Parathyroid adenoma (tissue), 2 donors: ENCODE measurements at regions not wholly inside any gene's neighbourhood (a gene's known extent, or its start where the extent isn't known, plus 50 kb on each side); places are given as distances from the start of the nearest gene placed in this dataset.
A peak's percentile ranks its signal among the peaks of the same experiment; 100 is the strongest.

ENCODE experiments used
- H2AFZ ChIP-seq: fragments of 300-600 bp; sonication (generic); one replicate; pipeline ENCODE4 v1.7.0; 2017; ENCODE audit warnings: antibody characterized with exemption, mild to moderate bottlenecking
- H3K27ac ChIP-seq: fragments of 300-600 bp; sonication (generic); one replicate; pipeline ENCODE4 v1.7.0; 2017
- H3K27me3 ChIP-seq: fragments of 300-600 bp; sonication (generic); one replicate; pipeline ENCODE4 v1.7.0; 2017; ENCODE audit warnings: low read length; ENCODE audit not compliant: control insufficient read depth, insufficient read depth
- H3K36me3 ChIP-seq: fragments of 300-600 bp; sonication (generic); one replicate; pipeline ENCODE4 v1.7.0; 2017; ENCODE audit warnings: low read length; ENCODE audit not compliant: control insufficient read depth, insufficient read depth
- H3K4me1 ChIP-seq: fragments of 300-600 bp; sonication (generic); one replicate; pipeline ENCODE4 v1.7.0; 2017; ENCODE audit warnings: control low read depth
- H3K4me2 ChIP-seq: fragments of 300-600 bp; sonication (generic); one replicate; pipeline ENCODE4 v1.7.0; 2017; ENCODE audit warnings: low read length
- H3K4me3 ChIP-seq: fragments of 300-600 bp; sonication (generic); one replicate; pipeline ENCODE4 v1.7.0; 2017; ENCODE audit warnings: low read depth, low read length
- H3K79me2 ChIP-seq: fragments of 300-600 bp; sonication (generic); one replicate; pipeline ENCODE4 v1.7.0; 2017; ENCODE audit warnings: control low read depth
- H3K9ac ChIP-seq: fragments of 300-600 bp; sonication (generic); one replicate; pipeline ENCODE4 v1.7.0; 2017; ENCODE audit warnings: mild to moderate bottlenecking
- H3K9me3 ChIP-seq: fragments of 300-600 bp; sonication (generic); one replicate; pipeline ENCODE4 v1.7.0; 2017; ENCODE audit warnings: low read length; ENCODE audit not compliant: control insufficient read depth
- CTCF ChIP-seq: fragments of 300-600 bp; sonication (generic); IDR thresholded peaks from one replicate; pipeline ENCODE4 v1.7.0; 2017; ENCODE audit warnings: antibody characterized with exemption, mild to moderate bottlenecking
- donor health status: primary hyperparathyroidism.

GRCh38 chr2:164066095-164066494, 330.3 kb upstream of the FIGN start:
- Histone ChIP-seq H2AFZ (no peak overlapping the region), H3K4me3 (no peak overlapping the region), H3K27me3 (no peaks in the 10 kb centered on the region), H3K79me2 (no peaks in the 10 kb centered on the region), H3K9me3 (no peaks in the 10 kb centered on the region), H3K9ac (no peak overlapping the region), H3K27ac (no peak overlapping the region), H3K36me3 (no peaks in the 10 kb centered on the region), H3K4me2 (no peak overlapping the region), H3K4me1 (no peaks in the 10 kb centered on the region)
- no peak for TF ChIP-seq CTCF

GRCh38 chr2:164065038-164065437, 329.2 kb upstream of the FIGN start:
- Histone ChIP-seq H3K79me2 (no peaks in the 10 kb centered on the region), H3K27ac (no peak overlapping the region), H3K4me2 (no peak overlapping the region), H3K4me1 (no peaks in the 10 kb centered on the region), H3K9me3 (no peaks in the 10 kb centered on the region), H2AFZ (no peak overlapping the region), H3K9ac (no peak overlapping the region), H3K36me3 (no peaks in the 10 kb centered on the region), H3K4me3 (no peak overlapping the region), H3K27me3 (no peaks in the 10 kb centered on the region)
- TF ChIP-seq CTCF = no peak

- no peak overlapping the region for H3K4me3 ChIP-seq
- no peaks in the 10 kb centered on the region for H3K79me2 ChIP-seq
- peak; percentile 66 for TF ChIP-seq CTCF
Observed at GRCh38 chr2:164061129-164061746, 325.4 kb upstream of the FIGN start.

GRCh38 chr2:164060031-164060430, 324.2 kb upstream of the FIGN start:
- H3K79me2 ChIP-seq = no peaks in the 10 kb centered on the region
- H3K36me3 ChIP-seq = no peaks in the 10 kb centered on the region
- H3K9me3 ChIP-seq = no peaks in the 10 kb centered on the region
- H3K4me2 ChIP-seq = no peak overlapping the region
- H3K4me1 ChIP-seq = no peaks in the 10 kb centered on the region
- no peaks in the 10 kb centered on the region for H3K27me3 ChIP-seq
- no peak overlapping the region for H3K9ac ChIP-seq
- no peak overlapping the region for H3K27ac ChIP-seq
- H3K4me3 ChIP-seq = no peak overlapping the region
- H2AFZ ChIP-seq = no peak overlapping the region
- TF ChIP-seq CTCF = no peak

More at GRCh38 chr2:164061129-164061746, 325.4 kb upstream of the FIGN start:
- H3K4me2 ChIP-seq = no peak overlapping the region
- no peaks in the 10 kb centered on the region for H3K27me3 ChIP-seq
- H3K9me3 ChIP-seq = no peaks in the 10 kb centered on the region
- H3K27ac ChIP-seq = no peak overlapping the region
- H3K36me3 ChIP-seq = no peaks in the 10 kb centered on the region
- no peaks in the 10 kb centered on the region for H3K4me1 ChIP-seq
- H2AFZ ChIP-seq = no peak overlapping the region
- H3K9ac ChIP-seq = no peak overlapping the region

GRCh38 chr2:164055623-164056022, 319.8 kb upstream of the FIGN start:
- no peak overlapping the region for H2AFZ ChIP-seq
- H3K4me2 ChIP-seq = no peak overlapping the region
- H3K9me3 ChIP-seq = no peaks in the 10 kb centered on the region
- no peak overlapping the region for H3K4me3 ChIP-seq
- H3K36me3 ChIP-seq = no peaks in the 10 kb centered on the region
- no peaks in the 10 kb centered on the region for H3K4me1 ChIP-seq
- TF ChIP-seq CTCF = no peak
- no peaks in the 10 kb centered on the region for H3K79me2 ChIP-seq
- no peak overlapping the region for H3K27ac ChIP-seq
- no peaks in the 10 kb centered on the region for H3K27me3 ChIP-seq
- no peak overlapping the region for H3K9ac ChIP-seq
